Activated T-cell treated with anti-CD3 and anti-CD28 coated beads for 1 hour (primary cell): ENCODE measurements at regions not wholly inside any gene's neighbourhood (a gene's known extent, or its start where the extent isn't known, plus 50 kb on each side); places are given as distances from the start of the nearest gene placed in this dataset.

Experiments used
- DNase-seq: peaks from one replicate; pipeline ENCODE4 v3.0.0-alpha.2; 2020; ENCODE audit warnings: low read depth

DNA sequence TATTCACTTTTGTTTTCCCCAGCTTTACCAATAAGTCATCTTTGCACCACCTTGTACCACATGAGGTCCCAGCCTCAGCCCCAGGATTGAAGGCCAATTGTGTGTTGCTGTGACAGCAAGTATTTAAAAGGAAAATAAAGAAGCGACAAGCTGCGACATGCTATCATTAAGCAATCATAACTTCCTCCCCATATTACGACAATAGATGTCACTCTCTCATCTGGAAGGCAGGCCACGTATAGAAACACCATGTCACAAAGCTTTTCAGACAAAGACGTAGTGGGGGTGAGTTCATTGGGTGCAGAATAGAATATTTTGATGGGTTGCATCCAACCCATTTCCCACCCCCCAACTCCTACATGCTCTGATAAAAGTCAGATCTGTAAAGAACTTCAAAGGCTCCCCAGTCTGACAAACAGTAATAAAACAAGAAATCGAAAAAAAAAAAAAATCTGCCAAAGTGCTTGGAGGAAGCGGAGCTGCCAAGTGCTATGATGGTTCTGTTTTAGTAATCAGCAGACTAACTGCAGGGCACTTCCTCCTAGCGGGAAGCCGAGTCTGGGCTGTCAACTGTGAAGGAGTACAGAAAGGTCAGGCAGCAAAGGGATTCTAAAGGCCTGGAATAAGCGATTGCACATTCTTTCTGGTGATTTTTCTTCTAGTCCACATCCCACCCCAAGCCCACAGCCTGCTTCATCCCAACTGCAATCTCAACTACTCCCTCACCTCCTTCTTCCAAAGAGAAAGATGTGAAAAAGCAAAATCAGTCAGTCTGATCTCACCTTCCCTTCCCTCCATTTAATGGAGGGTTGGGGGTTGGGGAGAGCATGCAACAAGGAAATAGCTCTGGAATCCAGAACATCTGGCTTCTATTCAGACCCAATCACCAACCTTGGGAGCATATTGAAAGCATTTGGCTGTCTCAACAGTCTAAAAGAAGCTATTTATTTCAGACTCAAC lies 131.4 kb upstream of the UBASH3B start:
- no peak for DNase-seq

DNA sequence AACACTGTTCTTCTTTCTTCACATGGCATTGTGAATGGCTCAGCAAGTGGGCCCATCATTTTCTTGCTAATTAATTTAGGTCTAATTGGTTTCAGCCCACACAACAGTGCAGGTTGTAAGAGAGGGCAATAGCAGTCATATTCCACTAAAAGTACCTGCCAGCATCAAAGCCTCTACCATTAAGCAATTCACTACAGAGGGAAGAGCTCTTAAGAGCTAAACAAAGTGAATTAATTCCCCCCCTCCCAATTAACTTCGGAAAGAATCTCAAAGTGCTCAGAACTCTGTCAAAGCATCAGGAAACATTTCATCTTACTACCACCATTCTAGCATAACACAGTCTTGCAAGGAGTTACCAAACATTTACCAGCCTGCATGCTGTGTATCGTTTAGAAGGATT lies 133.9 kb upstream of the UBASH3B start:
- DNase-seq, result no peak

DNA sequence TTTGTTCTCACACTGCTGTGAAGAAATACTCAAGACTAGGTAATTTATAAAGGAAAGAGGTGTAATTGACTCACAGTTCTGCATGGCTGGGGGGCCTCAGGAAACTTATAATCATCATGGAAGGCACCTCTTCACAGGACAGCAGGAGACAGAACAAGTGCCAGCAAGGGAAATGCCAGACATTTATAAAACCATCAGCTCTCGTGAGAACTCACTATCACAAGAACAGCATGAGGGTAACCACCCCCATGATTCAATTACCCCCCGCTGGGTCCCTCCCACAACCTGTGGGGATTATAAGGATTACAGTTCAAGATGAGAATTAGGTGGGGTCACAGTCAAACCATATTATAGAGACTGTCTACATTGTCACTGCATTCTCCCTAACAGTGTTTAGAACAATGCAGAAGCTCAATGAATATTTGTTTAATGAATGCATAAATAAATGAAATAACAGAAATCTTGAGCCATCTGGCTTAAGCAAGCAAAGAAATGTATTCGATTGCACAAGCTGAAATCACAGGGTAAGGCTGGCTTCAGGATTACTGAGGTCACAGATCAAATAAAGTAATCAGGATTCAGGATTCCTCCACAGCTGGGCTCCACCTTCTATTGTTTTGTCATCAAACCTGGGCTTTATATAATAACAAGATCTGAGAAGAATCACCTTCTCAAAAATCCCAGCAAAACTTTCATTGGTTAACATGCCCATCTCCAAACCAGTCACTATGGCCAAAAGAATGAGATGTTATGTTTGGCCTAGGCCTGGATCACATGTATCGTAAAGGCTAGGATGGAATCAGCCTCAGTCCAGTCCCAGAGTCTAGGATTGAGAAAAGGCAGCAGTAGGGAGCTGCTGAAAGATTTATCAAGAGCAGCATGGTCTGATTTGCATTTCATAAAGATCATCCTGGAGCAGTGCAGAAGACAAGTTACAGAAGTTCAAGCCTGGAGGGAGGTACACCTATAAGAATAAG lies 137.8 kb upstream of the UBASH3B start:
- no peak for DNase-seq

DNA sequence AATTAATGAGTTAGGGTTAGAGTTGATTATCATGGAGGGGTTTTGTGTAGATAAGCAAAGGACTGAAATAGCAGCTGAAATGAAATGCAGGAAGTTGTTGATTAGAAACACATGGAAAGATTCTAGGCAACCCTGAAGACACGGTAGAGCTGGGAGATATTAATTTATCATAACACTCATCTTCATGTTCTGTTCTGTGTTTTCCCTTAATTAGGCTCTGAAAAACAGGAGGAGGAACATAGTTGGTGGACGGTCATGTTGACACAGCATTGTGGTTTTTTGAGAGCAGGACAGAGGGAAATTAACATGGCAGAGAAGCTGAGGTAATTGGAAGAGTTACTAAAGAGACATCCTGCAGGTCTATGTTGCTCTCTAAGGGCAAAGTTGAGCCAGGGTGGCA lies 138.8 kb upstream of the UBASH3B start:
- no peak for DNase-seq

DNA sequence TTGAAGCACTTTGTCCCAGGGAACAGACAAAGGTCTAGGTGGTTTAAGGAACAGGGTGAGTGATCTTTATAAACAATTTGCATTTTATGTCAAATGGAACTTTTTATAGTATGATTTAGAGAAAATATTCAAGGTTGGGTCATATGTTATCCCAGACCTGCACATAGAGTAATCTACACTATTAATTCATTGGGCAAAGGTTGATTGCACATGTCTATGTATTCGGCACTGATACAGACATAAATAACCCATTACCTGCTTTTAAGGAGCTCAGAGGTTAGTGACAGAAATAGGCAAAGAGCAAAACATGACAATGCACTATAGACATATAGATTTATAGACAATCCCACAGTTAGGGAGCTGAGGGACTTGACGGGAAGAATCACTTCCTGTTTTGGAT lies 141.5 kb upstream of the UBASH3B start:
- DNase-seq, result no peak

DNA sequence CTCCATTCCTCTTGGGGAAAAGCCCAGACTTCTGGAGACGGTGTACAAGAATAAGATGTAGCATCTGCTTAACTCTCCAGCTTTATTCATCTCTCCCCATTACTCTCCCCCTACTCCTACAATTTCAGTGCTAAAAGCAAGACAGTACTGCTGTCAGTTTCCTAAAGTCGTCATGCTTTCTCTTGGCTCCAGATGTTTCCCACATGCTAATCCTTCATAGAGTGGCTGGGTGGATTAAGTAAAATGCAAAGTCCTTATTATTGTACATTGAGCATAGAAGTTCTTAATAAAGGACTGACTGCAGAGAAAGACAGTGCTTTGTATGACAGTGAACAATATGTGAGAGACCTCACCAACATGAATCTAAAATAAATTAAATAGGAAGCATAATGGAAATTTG lies 142.2 kb upstream of the UBASH3B start:
- DNase-seq, result no peak

DNA sequence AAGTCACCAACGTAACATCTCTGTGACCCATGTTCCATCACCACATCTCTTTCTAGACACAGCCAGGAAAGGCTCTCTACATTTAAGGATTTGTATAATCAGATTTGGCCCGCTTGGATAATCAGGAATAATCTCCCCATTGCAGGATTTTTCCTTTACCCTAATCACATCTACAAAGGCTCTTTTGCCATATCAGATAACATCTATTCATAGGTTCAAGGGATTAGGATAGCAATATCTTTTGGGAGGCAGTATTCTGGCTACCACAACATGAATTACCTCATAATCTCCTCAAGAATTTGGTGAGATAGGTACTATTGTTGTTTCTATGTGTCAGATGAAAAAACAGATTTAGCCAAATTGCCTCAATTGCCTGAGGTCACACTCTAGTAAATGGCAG lies 142.8 kb upstream of the UBASH3B start:
- no peak for DNase-seq

DNA sequence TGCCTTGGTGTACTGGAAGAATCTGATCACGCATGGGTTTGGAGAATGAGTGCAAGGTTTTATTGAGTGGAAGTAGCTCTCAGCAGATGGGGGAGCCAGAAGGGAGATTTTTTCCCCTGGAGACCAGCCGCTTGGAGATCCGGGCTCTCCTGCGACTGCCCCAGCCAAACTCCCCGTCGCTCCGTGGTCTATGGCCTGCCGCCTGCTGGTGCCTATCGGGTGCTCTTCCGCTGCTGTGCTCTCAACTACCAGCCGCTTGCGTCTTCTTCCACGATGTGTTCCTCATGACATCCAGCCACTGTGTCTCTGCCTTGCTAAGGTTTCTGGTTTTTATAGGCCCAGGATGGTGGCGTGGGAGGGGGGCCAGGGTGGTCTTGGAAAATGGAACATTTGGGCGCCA lies 145.6 kb upstream of the UBASH3B start:
- no peak for DNase-seq

DNA sequence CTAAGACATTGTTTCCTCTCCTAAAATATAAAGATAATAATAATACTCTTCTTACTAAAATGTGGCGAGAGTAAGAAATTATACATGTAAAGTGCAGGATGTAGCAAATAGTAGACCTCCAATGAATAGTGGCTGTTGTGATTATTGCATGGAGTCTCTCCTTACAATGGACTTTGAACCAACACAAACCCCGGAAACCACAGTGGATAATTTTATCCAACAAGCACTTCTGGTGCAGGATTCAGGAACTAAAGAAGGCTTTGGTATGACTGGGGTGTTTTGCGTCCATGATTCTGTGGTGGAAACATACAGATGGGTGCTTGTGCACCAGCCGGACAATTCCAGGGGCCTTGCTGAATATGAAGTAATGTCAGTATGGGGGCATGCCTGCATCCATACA lies 146.4 kb upstream of the UBASH3B start:
- no peak for DNase-seq

DNA sequence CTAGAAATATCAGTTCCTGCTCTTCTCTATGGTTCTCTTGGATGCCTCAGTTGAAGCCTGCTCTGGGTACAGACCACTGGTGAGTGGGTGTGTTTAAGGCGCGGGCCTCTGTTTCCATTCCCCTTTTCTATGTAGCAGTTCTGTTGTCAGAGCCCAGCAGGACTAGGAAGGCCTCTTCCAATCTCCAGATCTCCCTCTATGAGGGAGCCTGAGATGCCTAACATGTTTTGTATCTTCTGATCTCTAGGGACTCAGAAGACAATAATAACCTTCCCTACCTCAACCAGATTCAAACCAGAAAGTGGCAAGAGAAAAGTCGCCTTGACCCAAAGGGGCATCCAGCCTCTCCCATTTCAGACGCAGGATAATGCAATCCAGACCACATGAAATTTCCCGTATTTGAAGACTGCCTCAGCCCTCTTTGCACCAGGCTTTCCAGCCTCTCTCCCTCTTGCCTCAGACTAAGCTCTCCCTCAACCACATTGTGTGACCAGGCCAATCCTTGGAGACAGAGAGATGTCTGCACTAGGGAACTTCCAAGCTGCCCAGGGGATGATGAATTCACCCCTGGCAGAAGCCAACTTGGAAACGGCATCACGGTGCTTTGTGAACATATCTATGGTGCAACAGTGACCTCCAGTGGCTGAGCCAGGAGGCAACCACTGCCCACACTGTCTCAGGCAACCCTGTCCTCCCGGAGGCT lies 150.1 kb upstream of the UBASH3B start:
- peak; percentile 23 for DNase-seq

DNA sequence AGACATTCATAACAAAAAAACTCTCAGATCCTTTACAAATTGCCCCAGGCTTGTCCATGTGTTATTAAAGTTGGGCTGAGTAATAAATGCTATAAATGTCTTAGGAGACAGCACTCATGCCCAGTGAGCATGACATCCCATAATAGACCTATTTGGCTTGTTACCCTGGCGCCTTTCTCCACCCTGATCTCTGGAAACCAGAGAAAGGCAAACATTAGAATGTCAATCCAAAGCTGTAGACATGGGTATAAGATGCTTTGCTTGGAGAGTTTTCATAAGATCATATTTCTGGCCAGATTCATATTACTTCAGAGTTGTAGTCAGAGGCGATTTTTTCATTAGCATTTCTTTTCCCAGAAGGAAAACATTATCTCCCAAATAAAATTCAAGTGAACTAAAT lies 161.3 kb upstream of the UBASH3B start:
- no peak for DNase-seq

DNA sequence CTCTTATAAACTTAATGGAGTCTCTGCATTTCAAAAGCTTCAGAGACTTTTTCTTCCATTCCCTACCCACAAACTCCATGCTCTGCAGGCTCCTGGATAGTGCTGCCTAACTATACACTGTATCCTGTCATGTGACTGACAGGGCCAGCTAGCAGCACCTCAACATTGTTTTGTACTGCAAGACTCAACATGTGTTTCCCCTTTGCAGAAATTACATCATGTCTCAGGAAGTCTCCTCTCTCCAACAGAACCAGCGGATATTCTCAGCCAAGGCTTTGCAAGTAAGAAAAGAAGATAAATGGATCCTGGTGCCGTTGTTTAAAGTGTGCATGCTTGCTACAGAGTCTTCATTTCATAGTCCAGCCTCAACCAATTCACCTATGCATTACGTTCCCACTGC lies 164.0 kb upstream of the UBASH3B start:
- no peak for DNase-seq

DNA sequence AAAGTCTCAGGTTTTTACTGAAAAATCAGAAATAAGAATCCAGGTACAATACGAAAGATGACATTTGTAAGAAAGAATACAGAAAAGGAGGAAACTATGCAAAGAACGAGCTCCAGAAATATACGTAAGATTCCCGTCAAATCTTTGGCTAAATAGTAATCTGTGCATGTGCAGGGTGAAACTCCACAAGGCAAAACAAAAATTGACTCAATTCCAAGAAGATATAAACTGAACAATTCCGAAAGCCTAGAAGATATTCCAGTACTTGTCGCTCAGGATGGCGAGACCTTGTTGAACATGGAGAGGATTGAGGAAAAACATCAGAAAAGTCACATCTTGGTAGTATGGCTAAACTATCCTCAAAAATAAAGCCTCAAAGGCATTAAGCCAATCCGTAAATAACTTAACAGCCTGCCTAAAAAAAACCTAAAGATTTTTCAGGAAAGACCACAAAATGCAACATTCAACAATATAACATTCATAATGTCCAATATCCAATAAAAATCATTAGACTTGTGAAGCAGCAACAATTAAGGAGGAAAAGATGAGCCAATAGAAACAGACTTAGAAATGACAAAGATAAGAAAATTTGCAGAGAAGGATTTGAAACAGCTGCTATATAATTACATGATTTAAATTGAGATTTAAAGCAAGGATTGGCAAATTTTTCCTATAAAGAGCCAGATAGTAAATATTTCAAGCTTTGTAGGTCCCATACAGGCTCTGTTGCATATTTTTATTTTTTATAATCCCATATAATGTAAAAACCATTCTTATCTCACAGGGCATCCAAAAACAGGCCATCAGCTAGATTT lies 166.4 kb upstream of the UBASH3B start:
- no peak for DNase-seq

DNA sequence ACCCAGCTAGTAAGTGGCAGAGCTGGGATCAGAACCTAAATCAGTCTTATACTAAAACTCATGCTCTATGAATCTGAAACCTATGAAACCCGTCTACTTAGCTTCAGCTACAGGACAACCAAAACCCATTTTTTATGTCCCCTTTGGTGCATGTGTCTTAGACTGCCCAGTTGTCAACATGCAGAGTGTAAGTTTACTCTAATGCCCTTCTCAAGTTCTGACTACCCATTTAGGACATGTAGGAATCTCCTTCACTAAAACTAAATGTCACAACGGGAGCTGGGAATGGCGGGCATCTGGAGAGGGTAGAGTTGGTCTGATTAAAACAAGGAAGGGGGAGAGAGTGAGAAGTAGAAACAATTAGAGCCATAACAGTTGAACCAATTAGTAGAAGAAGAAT lies 167.9 kb upstream of the UBASH3B start:
- no peak for DNase-seq

DNA sequence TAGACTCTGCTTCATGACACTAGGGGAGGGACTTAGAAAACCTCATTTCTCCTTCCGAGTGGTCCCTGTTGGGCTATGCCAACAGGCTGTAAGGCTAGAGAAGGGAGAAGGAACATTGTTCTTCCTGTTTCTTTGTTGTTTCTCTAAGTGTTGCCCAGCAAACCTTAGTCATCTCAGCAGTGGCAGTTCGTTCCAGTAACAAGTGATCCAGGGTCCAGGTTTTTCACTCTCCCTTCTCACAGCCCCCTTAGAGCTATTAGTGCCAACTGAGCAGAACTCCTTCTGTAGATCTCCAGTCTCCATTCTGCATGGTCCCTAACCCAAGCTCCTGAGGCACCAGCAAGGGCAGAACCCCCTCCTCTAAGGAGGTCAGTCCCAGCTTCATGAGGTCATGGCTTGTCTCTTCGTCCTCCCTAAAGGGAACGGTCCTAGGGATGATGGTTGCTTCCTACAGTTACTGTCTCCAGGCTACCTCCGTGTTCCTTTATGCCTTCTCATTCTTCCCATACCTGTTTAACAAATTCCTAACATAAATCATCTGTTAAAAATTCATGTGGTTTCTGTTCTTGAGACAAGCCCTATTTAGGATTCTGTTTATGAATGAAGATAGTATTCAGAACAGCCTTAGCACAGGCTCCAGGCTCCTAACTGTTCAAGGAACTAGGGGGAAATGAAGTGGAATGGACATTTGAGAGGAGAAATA lies 168.6 kb upstream of the UBASH3B start:
- DNase-seq, result no peak

DNA sequence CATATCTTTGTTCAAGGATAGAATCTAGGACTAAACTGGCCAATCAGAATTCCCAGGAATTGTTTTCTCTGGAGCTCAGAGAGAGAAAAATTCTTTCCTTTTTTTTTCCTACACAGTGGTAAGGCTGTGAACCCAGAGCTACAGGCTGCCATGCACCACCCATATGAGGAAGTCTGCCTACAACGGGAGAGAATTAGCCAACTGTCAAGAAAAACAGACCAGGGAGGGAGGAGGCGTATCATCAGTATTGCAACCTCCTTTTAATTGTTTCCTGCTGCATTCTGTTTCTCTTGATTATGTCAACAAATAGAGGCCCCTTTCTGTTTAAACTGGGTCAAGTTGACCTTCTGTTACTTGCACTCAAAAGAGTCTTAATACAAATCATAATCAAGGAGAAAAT lies 176.5 kb upstream of the UBASH3B start:
- DNase-seq, result no peak

DNA sequence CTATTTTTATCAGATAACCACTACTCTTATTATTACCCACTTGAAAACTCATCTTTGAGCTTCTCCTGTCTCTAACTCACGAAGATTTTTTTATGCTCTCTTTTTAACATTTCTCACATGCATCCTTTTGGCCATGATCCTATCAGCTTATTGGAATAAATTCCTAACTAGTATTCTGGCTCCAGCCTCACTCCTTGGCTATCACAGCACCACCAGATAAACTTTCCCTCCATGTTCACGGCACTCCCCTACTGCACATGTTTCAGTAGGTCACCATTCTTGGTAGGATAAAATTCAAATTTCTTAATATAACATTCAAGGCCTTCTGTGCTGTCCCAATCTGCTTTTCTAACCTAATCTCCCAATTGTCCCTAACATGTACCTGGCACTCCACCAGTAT lies 186.6 kb upstream of the UBASH3B start:
- no peak for DNase-seq

DNA sequence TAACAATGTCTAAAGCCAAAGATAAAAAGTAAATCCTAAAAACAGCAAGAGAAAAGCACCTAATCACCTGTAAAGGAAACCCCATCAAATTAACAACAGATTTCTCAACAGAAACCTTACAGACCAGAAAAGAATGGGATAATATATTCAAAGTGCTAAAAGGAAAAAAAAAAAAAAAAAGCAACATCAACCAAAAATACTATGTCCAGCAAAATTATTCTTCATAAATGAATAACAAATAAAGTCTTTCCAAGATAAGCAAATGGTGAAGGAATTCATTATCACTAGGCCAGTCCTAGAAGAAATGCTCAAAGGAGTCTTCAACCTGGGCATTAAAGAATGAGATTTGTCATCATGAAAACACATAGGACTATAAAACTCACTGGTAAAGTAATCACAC lies 192.0 kb upstream of the UBASH3B start:
- DNase-seq, result no peak

DNA sequence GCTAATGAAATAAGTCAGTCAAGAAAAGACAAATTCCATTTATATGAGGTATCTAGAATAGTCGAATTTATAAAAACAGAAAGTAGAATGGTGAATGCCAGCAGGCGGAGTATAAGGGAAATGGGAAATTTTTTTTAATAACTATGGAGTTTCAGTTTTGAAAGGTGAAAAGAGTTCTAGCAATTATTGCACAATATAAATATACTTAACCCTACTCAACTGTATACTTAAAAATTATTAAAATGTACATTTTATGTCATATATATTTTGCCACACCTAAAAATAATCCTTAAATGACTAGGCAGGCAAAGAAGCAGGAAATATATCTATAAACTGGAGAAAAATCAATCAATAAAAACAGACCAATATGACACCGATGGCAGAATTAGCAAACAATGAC lies 196.5 kb upstream of the UBASH3B start:
- no peak for DNase-seq

DNA sequence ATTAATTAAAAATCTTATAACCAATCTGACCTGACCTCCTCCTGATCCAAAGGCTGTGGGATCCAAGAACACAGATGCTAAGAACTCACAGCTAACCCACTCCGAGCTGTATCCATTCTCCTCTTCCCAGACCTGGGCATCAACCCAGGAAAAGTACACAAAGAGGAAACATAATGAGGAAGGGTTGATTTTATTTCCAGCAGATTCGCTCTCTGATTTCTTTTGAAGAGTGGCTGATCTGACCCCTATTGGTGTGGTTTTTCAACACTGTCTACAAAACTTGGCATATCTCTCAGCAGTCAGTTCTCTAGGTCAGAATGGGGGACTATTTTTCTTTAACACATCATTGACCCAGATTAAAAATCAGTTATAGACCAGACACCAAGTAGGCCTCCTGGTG lies 201.9 kb upstream of the UBASH3B start:
- no peak for DNase-seq

DNA sequence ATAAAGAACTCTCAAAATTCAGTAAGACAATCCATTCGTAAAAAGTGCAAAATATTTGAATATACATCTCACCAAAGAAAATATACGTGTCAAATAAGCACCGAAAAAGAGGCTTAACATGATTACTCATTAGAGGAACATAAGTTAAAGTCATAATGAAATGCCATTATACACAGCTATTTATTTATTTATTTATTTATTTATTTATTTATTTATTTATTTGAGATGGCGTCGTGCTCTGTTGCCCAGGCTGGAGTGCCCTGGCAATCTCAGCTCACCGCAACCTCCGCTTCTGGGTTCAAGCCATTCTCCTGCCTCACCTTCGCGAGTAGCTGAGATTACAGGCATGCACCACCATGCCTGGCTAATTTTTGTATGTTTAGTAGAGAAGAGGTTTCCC lies 203.6 kb upstream of the UBASH3B start:
- DNase-seq, result no peak
